Esophagus squamous epithelium (tissue), 5 donors: ENCODE measurements at regions not wholly inside any gene's neighbourhood (a gene's known extent, or its start where the extent isn't known, plus 50 kb on each side); places are given as distances from the start of the nearest gene placed in this dataset.

ENCODE experiments used
- DNase-seq: peaks from one replicate; lab custom pipeline; 2025; lab: John Stamatoyannopoulos, UW
- H3K27ac ChIP-seq, 4 donors: fragments of 200-600 bp; sonication (generic); one replicate each; pipeline ENCODE4 v1.5.1; 2016 to 2019; ENCODE audit warnings: mild to moderate bottlenecking in 1 of 4
- H3K27me3 ChIP-seq, 4 donors: fragments of 200-600 bp; sonication (generic); 1 replicate in 3 of 4; 2 replicates in 1 of 4; pipeline versions ENCODE4 v1.5.1 to v1.6.0; 2017 to 2021; ENCODE audit warnings: antibody characterized with exemption in 1 of 4
- H3K36me3 ChIP-seq, 3 donors: fragments of 200-600 bp; sonication (generic); one replicate each; pipeline ENCODE4 v1.5.1; 2016 to 2019
- H3K4me1 ChIP-seq, 3 donors: fragments of 200-600 bp; sonication (generic); one replicate each; pipeline ENCODE4 v1.5.1; 2017 to 2019
- H3K4me3 ChIP-seq, 4 donors: fragments of 200-600 bp; sonication (generic); 1 replicate in 3 of 4; 2 replicates in 1 of 4; pipeline ENCODE4 v1.5.1; 2016 to 2019; ENCODE audit warnings: mild to moderate bottlenecking in 2 of 4, moderate library complexity in 1 of 4
- H3K9me3 ChIP-seq, 3 donors: fragments of 200-600 bp; sonication (generic); one replicate each; pipeline ENCODE4 v1.5.1; 2016 to 2019
- POLR2A ChIP-seq, 4 donors: fragments of 450-650 bp; IDR thresholded peaks; one replicate each; pipeline ENCODE4 v1.6.1; 2017; ENCODE audit warnings: antibody characterized with exemption in 4 of 4, mild to moderate bottlenecking in 4 of 4, moderate library complexity in 3 of 4
- WGBS, 2 donors: methylation state at CpG; one replicate each; pipeline ENCODE4 v1.1.5; 2018; 5-methylcytosine and 5-hydroxymethylcytosine counted together
- intact Hi-C: fragments of 100-400 bp; cut with DNase I; formaldehyde crosslinking; loops from one replicate; pipeline ENCODE4 v1.15.0; 2022
- TF ChIP-seq, protein P1 (sequence below), 6 experiments: fragments of 450-650 bp in 4 of 6; fragments of 200-600 bp in 2 of 6; sonication (generic) in 2 of 6; IDR thresholded peaks; one replicate each; pipeline ENCODE4 v1.5.1; 2016 to 2019; ENCODE audit warnings: antibody characterized with exemption in 6 of 6, mild to moderate bottlenecking in 4 of 6, moderate library complexity in 4 of 6
- donor health status: DM: yes; HTN: yes; CAD: no.

GRCh38 chr5:163193886-163194285 is 243.5 kb upstream of the CCNG1 start:
- TF ChIP-seq POLR2A (IDR thresholded peaks at IDR 0.05): no peak
- TF ChIP-seq, protein P1, sequence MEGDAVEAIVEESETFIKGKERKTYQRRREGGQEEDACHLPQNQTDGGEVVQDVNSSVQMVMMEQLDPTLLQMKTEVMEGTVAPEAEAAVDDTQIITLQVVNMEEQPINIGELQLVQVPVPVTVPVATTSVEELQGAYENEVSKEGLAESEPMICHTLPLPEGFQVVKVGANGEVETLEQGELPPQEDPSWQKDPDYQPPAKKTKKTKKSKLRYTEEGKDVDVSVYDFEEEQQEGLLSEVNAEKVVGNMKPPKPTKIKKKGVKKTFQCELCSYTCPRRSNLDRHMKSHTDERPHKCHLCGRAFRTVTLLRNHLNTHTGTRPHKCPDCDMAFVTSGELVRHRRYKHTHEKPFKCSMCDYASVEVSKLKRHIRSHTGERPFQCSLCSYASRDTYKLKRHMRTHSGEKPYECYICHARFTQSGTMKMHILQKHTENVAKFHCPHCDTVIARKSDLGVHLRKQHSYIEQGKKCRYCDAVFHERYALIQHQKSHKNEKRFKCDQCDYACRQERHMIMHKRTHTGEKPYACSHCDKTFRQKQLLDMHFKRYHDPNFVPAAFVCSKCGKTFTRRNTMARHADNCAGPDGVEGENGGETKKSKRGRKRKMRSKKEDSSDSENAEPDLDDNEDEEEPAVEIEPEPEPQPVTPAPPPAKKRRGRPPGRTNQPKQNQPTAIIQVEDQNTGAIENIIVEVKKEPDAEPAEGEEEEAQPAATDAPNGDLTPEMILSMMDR (IDR thresholded peaks at IDR 0.05): no peak
- H3K9me3 ChIP-seq: no peaks in the 10 kb centered on the region
- WGBS, 2 donors: 78 to 86% methylated on average over 7 of the region's 7 CpGs

GRCh38 chr5:163205645-163206044 is 231.8 kb upstream of the CCNG1 start:
- no peaks in the 10 kb centered on the region for H3K4me1 ChIP-seq
- peaks cover 0 to 4% (median 0%) of the 10 kb centered on the region in 3 donors for H3K9me3 ChIP-seq
- no peak overlapping the region for H3K27ac ChIP-seq
- no peak for TF ChIP-seq POLR2A (IDR thresholded peaks at IDR 0.05)
- TF ChIP-seq, protein P1 (IDR thresholded peaks at IDR 0.05): no peak
- intact Hi-C loops: no loop called here
- H3K27me3 ChIP-seq: no peaks in the 10 kb centered on the region
- no peak for DNase-seq
- H3K4me3 ChIP-seq: no peak overlapping the region
- H3K36me3 ChIP-seq: no peaks in the 10 kb centered on the region

More at GRCh38 chr5:163193886-163194285, 243.5 kb upstream of the CCNG1 start:
- DNase-seq: no peak
- Histone ChIP-seq H3K36me3 (no peaks in the 10 kb centered on the region), H3K27ac (no peak overlapping the region), H3K27me3 (no peaks in the 10 kb centered on the region), H3K4me3 (no peak overlapping the region), H3K4me1 (no peaks in the 10 kb centered on the region)
- intact Hi-C loops: no loop called here

DNA sequence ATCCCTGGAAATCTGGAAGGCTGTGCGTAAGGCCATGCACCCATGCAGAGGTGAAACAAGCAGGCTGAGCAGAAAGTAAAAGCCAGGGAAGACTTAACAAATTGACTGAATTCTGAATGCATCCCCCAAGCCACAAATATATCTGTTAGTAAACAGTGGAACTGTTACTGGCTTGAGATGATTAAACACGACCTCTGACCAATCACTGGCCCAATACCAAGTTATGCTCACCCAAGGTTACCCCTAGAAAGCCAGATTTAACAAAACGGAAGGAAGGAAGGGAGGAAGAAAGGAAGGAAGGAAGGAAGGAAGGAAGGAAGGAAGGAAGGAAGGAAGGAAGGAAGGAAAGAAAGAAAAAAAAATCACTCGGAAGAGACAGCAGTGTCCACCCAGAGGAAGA is 215.8 kb upstream of the CCNG1 start:
- H3K27ac ChIP-seq: no peak overlapping the region
- TF ChIP-seq POLR2A (IDR thresholded peaks at IDR 0.05): no peak
- TF ChIP-seq, protein P1 (IDR thresholded peaks at IDR 0.05): no peak
- no peak for DNase-seq
- H3K4me3 ChIP-seq: no peak overlapping the region
- H3K36me3 ChIP-seq: no peaks in the 10 kb centered on the region
- intact Hi-C loops: no loop called here
- no peaks in the 10 kb centered on the region for H3K4me1 ChIP-seq
- 42 to 46% methylated on average over 4 of the region's 4 CpGs for WGBS, 2 donors
- H3K9me3 ChIP-seq: no peaks in the 10 kb centered on the region
- H3K27me3 ChIP-seq: no peaks in the 10 kb centered on the region

DNA sequence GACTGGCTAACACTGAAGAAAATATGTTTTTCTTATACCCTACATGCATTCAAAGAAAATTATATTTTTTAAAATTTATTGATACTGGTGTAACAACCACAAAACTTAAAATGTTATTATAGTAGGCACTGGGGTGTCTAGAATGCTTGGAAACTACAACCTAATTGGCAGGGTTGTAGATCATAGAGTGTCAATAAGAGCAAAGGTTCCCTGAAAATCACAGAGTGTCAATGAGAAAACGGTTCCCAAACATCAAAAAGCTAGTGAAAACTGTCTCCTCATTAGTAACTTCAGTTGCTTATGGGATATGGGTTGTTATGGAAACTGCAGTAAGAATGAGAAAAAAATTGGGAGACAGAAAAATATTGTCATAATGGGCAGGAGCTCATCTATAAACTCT is 214.4 kb upstream of the CCNG1 start:
- Histone ChIP-seq H3K4me3 (no peak overlapping the region), H3K9me3 (no peaks in the 10 kb centered on the region), H3K36me3 (no peaks in the 10 kb centered on the region), H3K27ac (no peak overlapping the region), H3K27me3 (no peaks in the 10 kb centered on the region), H3K4me1 (no peaks in the 10 kb centered on the region)
- no peak for TF ChIP-seq POLR2A (IDR thresholded peaks at IDR 0.05)
- TF ChIP-seq, protein P1 (IDR thresholded peaks at IDR 0.05): no peak
- no peak for DNase-seq
- 0 to 28% methylated on average over 1 of the region's 1 CpG for WGBS, 2 donors
- intact Hi-C loops: no loop called here

DNA sequence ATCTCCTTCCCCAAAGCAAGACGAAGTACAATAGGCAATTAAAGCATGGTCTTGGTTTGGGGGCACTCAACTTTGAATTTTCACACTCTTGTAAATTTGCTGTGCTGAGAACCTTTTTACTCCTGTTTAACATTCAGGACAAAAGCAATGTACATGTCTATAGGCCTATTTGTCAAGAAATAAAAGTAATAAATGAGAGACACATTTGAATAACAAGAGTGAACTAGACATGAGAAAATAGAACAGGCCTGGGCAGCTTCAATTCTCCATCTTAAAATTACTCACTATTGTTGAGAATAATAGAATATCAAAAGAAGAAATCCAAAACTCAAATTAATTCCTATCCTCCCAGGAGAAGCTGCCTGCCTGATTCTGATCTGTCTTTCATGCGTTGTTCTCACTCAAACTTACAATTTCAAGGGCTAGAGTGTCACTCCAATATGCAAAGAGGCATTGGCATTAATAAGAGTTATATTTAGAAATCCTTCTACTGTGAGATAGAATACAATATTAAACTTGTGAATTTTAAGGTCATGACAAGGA is 192.9 kb upstream of the CCNG1 start:
- intact Hi-C loops: no loop called here
- 48 to 70% methylated on average over 2 of the region's 2 CpGs for WGBS, 2 donors

More for the DNA sequence above, 192.9 kb upstream of the CCNG1 start:
- H3K27ac ChIP-seq: no peak overlapping the region
- no peak for DNase-seq
- no peaks in the 10 kb centered on the region for H3K27me3 ChIP-seq
- H3K4me3 ChIP-seq: no peak overlapping the region
- no peaks in the 10 kb centered on the region for H3K4me1 ChIP-seq
- peaks cover 0 to 3% (median 0%) of the 10 kb centered on the region in 3 donors for H3K9me3 ChIP-seq
- H3K36me3 ChIP-seq: no peaks in the 10 kb centered on the region
- TF ChIP-seq POLR2A (IDR thresholded peaks at IDR 0.05): no peak
- TF ChIP-seq, protein P1 (IDR thresholded peaks at IDR 0.05): no peak
